HG02588 (cell line): ENCODE measurements at regions not wholly inside any gene's neighbourhood (a gene's known extent, or its start where the extent isn't known, plus 50 kb on each side); places are given as distances from the start of the nearest gene placed in this dataset.
"Not testable (repeated sequence)": the region's sequence is repeated elsewhere in the genome, so short reads cannot be mapped to it uniquely, and the experiment has no call there.

Experiments
- ATAC-seq: cut with Tn5 transposase; IDR thresholded peaks from one replicate; pipeline ENCODE4 v1.9.1; 2021; ENCODE audit warnings: mild to moderate bottlenecking, moderate library complexity; ENCODE audit not compliant: unreplicated experiment

DNA sequence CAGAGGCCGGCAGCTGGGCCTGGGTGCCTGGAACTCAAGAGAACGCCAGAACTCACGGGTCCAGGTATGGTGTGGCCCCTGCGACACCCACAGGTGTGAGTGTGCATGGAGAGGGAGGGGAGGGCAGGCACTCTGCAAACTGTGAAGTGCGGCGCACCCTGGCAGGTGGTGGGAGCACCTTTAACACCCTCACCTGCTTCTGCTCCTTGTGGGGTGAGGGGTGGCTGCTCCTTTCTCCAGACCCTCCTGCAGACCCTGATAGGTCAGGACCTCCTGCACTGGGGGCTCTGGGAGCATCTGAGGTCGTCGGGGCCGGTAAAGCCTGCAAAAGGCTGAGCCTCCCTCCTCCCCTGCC lies 324.7 kb upstream of the SFSWAP start:
- no peak for ATAC-seq

DNA sequence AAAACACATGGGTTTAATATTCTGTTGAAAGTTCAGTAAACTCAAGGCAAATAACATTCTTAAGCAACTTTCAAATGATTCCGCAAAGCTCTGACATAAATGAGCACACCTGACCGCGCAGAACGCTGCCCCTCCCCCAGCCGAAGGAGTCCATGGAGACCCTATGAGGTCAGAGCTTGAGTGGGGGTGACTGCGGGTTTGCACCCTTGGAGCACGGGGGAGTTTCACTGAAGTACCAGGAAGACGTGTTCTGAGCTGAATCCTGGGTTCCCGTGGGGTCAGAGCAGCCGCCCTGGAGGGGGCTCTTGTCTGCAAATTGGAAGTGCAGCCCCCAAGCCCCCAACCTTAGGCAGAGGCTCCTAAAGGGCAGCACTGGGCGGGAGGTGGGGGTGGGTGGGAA lies 324.1 kb upstream of the SFSWAP start:
- ATAC-seq = no peak

DNA sequence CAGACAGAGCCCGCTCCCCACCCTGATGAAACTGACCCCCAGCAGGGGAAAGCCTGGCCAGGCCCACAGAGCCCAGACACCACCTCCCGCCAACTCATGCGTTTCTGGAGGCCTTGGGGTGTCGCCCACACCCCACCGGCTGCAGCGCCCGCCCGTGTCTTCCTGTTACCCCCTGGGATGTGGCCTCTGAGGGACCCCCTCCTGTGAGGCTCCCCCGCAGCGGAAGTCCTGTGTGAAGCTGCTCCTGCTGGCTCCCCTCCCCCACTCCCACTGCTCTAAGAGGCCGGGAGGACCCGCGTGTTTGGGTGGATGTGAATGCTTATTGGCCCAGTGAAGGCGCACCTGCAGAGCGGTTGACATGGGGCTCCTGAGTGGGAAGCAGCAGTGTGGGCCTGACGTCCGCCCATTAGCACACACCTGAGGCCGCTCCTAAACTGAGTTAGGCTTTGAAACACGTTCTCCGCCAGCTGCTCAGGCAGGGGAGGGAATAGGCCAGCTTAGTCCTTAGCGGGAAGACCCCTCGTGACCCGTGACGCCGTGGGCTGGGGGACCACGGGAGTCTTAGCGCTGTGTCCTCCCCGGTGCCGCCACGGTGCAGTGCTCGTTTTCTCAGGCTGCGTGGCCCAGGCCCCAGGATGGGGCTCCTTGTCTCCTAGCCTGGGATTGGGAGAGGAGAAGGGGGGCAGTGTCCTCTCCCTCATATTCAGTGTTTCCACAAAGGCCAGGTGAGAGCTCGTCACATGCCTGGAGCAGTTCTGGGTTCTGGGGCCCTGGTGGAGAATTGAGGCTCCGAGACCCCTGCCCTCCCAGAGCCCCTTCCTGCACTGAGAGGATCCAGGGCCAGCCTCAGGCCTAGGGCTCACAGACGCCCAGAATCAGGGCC lies 323.4 kb upstream of the SFSWAP start:
- ATAC-seq = no peak

- ATAC-seq = not testable (repeated sequence)
Measured at GRCh38 chr12:131388164-131389053, 322.5 kb upstream of the SFSWAP start.

DNA sequence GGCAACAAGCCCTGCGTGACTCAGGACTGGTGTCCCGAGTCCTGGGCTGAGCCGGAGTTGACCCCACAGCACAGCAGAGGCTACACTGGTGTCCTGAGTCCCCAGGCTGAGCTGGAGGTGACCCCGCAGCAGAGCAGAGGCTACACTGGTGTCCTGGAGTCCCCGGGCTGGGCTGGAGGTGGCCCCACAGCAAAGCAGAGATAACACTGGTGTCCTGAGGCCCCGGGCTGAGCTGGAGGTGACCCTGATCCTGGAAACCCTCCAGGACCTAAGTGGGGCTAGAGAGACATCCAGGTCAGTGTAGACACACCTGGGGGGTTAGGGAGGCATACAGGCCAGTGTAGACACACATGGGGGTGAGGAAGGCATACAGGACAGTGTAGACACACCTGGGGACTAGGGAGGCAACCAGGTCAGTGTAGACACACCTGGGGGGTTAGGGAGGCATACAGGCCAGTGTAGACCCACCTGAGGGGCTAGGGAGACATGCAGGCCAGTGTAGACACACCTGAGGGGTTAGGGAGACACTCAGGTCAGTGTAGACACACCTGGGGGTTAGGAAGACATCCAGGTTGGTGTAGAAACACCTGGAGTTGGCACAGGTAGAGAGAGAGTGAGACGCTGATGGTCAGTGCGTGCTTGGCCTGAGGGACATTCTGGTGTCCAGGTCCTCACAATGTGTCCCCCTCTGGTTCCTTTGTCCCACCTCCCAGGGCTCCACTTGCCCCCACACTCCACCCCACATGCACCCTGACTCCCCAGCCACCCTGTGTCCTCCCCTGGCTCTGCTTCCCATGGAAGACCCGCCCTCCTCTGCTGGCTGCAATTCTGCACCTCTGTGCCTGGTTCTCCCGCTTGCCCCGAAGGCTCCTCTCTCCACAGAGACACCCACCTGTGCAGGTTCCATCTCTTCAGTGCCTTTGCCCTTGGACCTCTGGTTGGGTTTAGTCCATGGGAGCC lies 321.6 kb upstream of the SFSWAP start:
- no peak for ATAC-seq

DNA sequence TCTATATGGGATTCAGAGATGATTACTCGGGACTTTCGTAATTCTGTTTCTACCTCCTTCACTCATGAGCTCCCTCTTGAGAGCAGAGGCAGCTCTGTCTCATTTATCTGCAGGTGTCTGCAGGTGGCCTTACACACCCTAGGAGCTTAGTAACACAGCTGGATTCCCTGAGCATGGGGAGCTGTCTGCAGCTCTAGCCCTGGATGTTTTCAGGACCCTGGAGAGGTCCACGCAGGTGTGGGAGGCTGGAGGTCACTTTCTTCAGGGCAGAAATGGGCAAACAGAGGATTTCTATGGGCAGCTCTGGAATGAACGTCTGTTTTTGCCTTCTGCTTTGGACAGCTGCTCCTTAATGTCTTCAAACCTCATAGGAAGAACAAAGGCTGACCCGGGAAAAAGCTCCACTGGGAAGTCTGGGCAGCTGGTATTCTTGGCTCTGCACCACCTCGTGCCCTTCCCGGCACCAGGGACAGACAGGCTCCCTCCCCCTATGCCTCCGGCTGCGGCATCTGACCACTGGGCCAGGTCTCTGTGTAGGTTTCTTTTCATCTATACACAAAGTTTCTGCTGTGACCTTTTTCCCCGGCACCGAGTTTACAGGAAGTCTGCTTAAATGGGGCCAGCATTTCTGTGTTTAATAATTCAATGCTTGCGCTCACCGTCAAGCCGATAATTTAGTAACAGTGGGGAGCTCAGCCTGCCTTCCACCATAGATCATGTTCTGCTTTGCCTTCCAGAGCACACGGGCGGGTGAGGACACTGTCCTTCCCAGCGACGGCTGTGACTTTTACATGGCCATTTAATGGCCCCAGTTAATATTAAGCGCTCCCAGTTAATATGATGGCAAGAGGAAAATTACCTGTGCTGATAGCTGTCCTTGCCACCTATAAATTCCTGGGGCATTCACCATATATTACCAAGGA lies 320.2 kb upstream of the SFSWAP start:
- no peak for ATAC-seq

GRCh38 chr12:131391399-131391798 lies 319.5 kb upstream of the SFSWAP start:
- ATAC-seq = no peak

DNA sequence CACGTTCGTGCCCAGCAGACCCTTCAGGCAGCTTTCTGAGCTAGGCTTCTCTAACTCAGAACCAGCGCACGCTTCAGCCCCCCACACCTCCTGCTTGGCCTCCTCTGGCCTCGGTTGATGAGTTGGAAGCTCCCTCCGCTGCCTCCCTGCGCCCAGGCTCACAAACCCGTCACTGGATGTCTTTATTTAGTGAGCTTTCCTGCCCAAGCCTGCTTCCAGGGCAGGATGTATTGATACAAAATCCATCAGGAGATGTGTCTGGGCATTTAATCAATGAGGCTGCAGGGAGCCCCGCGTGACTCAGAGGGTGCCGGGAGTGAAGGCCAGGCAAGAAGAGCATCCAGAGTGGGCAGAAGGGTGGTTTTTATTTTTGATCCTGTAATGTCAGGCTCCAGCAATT lies 316.1 kb upstream of the SFSWAP start:
- ATAC-seq = not testable (repeated sequence)

- not testable (repeated sequence) for ATAC-seq
Measured at GRCh38 chr12:131395209-131395684, 315.6 kb upstream of the SFSWAP start.

DNA sequence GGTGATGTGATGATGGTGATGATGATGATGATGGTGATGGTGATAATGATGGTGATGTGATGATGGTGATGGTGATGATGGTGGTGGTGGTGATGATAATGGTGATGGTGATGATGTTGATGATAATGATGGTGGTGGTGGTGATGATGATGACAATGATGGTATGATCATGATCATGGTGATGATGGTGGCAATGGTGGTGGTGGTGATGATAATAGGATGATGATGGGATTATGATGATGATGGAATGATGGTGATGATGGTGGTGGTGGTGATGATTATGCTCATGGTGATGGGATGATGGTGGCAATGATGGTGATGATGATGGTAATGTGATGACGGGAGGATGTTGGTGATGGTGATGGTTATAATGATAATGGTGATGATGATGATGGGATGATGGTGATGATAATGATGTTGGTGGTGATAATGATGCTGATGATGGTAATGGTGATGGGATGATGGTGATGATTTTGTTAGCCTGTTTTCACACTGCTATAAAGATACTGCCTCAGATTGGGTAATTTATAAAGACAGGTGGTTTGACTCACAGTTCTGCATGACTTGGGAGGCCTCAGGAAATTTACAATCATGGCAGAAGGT lies 314.8 kb upstream of the SFSWAP start:
- no peak for ATAC-seq

DNA sequence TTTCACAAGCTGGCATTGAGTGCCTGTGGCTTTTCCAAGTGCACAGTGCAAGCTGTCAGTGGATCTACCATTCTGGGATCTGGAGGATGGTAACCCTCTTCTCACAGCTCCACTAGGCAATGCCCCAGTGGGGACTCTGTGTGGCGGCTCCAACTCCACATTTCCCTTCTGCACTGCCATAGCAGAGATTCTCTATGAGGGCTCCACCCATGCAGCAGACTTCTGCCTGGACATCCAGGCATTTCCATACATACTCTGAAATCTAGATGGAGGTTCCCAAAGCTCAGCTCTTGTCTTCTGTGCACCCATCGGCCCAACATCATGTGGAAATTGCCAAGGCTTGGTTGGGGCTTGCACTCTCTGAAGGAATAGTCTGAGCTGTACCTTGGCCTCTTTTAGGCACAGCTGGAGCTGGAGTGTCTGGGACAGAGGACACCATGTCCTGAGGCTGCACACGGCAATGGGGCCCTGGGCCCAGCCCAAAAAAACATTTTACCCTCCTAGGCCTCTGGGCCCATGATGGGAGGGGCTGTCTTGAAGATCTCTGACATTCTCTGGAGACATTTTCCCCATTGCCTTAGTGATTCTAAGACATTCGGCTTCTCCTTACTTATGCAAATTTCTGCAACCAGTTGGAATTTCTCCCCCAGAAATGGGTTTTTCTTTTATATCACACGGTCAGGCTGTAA lies 313.3 kb upstream of the SFSWAP start:
- no peak for ATAC-seq

- no peak for ATAC-seq
Measured at GRCh38 chr12:131399000-131399399, 311.9 kb upstream of the SFSWAP start.

GRCh38 chr12:131400668-131401294 lies 310.1 kb upstream of the SFSWAP start:
- ATAC-seq = not testable (repeated sequence)

GRCh38 chr12:131401907-131402633 lies 308.8 kb upstream of the SFSWAP start:
- not testable (repeated sequence) for ATAC-seq

DNA sequence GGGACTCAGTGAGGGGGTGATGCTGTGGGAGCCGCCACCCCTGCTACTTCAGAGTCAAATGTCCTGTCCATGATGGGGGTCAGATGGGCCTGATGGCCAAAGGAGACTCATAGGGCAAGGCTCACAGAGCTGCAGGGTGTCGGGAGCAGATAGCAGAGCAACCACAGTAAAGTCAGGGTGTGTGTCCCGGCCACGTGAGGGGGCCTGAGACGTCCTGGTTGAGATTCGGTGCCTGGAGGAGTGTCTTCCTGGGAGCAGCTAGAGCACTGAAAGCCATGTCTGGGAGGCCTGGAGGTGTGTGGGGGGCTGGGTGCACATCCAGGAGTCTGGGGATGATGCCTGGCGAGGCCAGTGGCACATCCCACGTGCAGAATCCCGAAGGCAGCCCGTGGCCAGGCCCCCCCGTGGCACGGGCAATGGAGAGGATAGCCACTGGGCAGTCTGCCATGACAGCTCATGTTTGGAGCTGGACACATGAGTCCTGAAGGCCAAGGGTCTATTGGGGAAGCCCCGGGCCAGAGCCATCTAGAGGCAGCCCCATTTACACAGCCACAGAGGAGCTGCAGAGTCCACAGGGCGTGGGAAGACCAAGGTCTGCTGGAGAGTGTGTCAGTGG lies 308.0 kb upstream of the SFSWAP start:
- ATAC-seq = no peak

GRCh38 chr12:131403676-131404075 lies 307.2 kb upstream of the SFSWAP start:
- ATAC-seq = no peak

- no peak for ATAC-seq
Measured at GRCh38 chr12:131404705-131405104, 306.2 kb upstream of the SFSWAP start.
